CD4-positive, alpha-beta memory T cell (primary cell): ENCODE measurements at regions not wholly inside any gene's neighbourhood (a gene's known extent, or its start where the extent isn't known, plus 50 kb on each side); places are given as distances from the start of the nearest gene placed in this dataset.
A peak's percentile ranks its signal among the peaks of the same experiment; 100 is the strongest.

Experiments
- CTCF ChIA-PET: fragments of 350-600 bp; sonication (Branson Sonifier 250); formaldehyde crosslinking; loops from one replicate; lab custom pipeline; 2021; ENCODE audit warnings: inconsistent platforms; ENCODE audit not compliant: partially characterized antibody; lab: Charles Lee
- POLR2A ChIA-PET: fragments of 350-600 bp; sonication (Branson Sonifier 250); formaldehyde crosslinking; loops from one replicate; lab custom pipeline; 2021; ENCODE audit not compliant: partially characterized antibody; lab: Charles Lee
- DNase-seq, 5 donors: peaks; one replicate each; pipeline versions ENCODE4 v3.0.0 to v3.0.0-alpha.2; 2020 to 2022; ENCODE audit warnings: mixed read lengths in 1 of 5
- H3K27ac ChIP-seq: one replicate; pipeline ENCODE4 v1.7.0; 2013; ENCODE audit warnings: low read depth, low read length
- H3K27me3 ChIP-seq: 2 replicates; pipeline ENCODE4 v1.7.0; 2013; ENCODE audit warnings: mild to moderate bottlenecking, low read length, moderate library complexity; ENCODE audit not compliant: insufficient read depth
- H3K36me3 ChIP-seq: 2 replicates; pipeline ENCODE4 v1.7.0; 2013; ENCODE audit warnings: mild to moderate bottlenecking, low read length, moderate library complexity; ENCODE audit not compliant: insufficient read depth
- H3K4me1 ChIP-seq: 2 replicates; pipeline ENCODE4 v1.7.0; 2013; ENCODE audit warnings: mild to moderate bottlenecking, low read length, moderate library complexity; ENCODE audit not compliant: insufficient read depth
- H3K4me3 ChIP-seq, 2 donors: one replicate each; pipeline ENCODE4 v1.7.0; 2013; ENCODE audit warnings: low read length in 2 of 2, mild to moderate bottlenecking in 1 of 2
- H3K9me3 ChIP-seq, 2 donors: one replicate each; pipeline ENCODE4 v1.7.0; 2013; ENCODE audit warnings: low read length in 2 of 2, control low read depth in 1 of 2; ENCODE audit not compliant: control insufficient read depth in 1 of 2
- H3K27ac Mint-ChIP-seq, 7 donors: one replicate each; pipeline ENCODE4 v1.8.0; 2020 to 2021; ENCODE audit warnings: mixed read lengths in 7 of 7, mild to moderate bottlenecking in 6 of 7, inconsistent platforms in 3 of 7, moderate library complexity in 3 of 7
- H3K27me3 Mint-ChIP-seq, 2 donors: one replicate each; pipeline ENCODE4 v1.8.0; 2020 to 2021; ENCODE audit warnings: mixed read lengths in 2 of 2
- H3K36me3 Mint-ChIP-seq, 2 donors: one replicate each; pipeline ENCODE4 v1.8.0; 2020 to 2021; ENCODE audit warnings: mixed read lengths in 2 of 2, inconsistent platforms in 1 of 2, mild to moderate bottlenecking in 1 of 2
- H3K4me1 Mint-ChIP-seq, 4 donors: one replicate each; pipeline ENCODE4 v1.8.0; 2020 to 2021; ENCODE audit warnings: mixed read lengths in 4 of 4, mild to moderate bottlenecking in 1 of 4
- H3K4me3 Mint-ChIP-seq, 8 donors: one replicate each; pipeline ENCODE4 v1.8.0; 2020 to 2021; ENCODE audit warnings: mixed read lengths in 8 of 8, mild to moderate bottlenecking in 7 of 8, moderate library complexity in 6 of 8, inconsistent platforms in 3 of 8
- H3K9me3 Mint-ChIP-seq, 8 donors: one replicate each; pipeline ENCODE4 v1.8.0; 2020 to 2021; ENCODE audit warnings: mixed read lengths in 8 of 8, mild to moderate bottlenecking in 5 of 8, inconsistent platforms in 3 of 8, moderate library complexity in 1 of 8
- intact Hi-C: fragments of 100-400 bp; cut with micrococcal nuclease; formaldehyde crosslinking; loops from one replicate; pipeline ENCODE4 v1.15.1; 2023

GRCh38 chr10:45553613-45554012 lies 119.0 kb downstream of the ZFAND4 start:
- peaks cover 17% of the 10 kb centered on the region for H3K4me1 ChIP-seq
- peaks cover 21 to 44% (median 33%) of the 10 kb centered on the region in 4 donors for H3K4me1 Mint-ChIP-seq
- peaks cover 20 to 29% of the 10 kb centered on the region in 2 donors for H3K36me3 Mint-ChIP-seq
- intact Hi-C loops, result no loop called here
- H3K9me3 Mint-ChIP-seq, result no peaks in the 10 kb centered on the region
- DNase-seq, result no peak
- no peak overlapping the region for H3K27ac ChIP-seq
- H3K9me3 ChIP-seq, result no peaks in the 10 kb centered on the region
- H3K27ac Mint-ChIP-seq, result no peak overlapping the region
- H3K4me3 Mint-ChIP-seq, result no peak overlapping the region
- no peaks in the 10 kb centered on the region for H3K27me3 ChIP-seq
- no peak overlapping the region for H3K4me3 ChIP-seq
- CTCF ChIA-PET, result no interaction called here
- H3K36me3 ChIP-seq, result no peaks in the 10 kb centered on the region
- H3K27me3 Mint-ChIP-seq, result no peaks in the 10 kb centered on the region
- POLR2A ChIA-PET, result no interaction called here

DNA sequence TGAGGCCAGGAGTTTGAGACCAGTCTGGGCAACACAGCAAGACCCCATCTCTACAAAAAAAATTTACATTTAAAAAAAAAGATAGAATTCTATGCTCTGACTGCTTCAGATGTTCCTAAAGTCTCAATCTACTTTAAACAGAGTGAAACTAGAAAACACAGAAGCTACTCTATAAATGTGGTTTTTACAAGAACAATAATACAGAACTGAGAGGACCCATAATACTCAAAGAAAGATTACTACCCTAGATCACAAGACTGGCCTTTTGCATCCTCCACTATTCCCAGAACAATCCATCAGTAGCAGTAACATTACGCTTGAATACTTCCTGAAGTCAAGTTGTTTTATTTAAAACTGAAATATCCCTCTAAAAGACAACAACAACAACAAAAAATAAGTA lies 119.4 kb downstream of the ZFAND4 start:
- intact Hi-C loops, result no loop called here
- DNase-seq, result no peak
- Histone ChIP-seq H3K27me3 (no peaks in the 10 kb centered on the region), H3K4me3 (no peak overlapping the region), H3K27ac (no peak overlapping the region), H3K4me1 (peaks cover 12% of the 10 kb centered on the region), H3K9me3 (no peaks in the 10 kb centered on the region), H3K36me3 (no peaks in the 10 kb centered on the region)
- Mint-ChIP-seq H3K36me3 (peaks cover 23 to 32% of the 10 kb centered on the region in 2 donors), H3K9me3 (no peaks in the 10 kb centered on the region), H3K4me3 (no peak overlapping the region), H3K27ac (no peak overlapping the region), H3K4me1 (peaks cover 19 to 43% (median 29%) of the 10 kb centered on the region in 4 donors), H3K27me3 (no peaks in the 10 kb centered on the region)
- POLR2A ChIA-PET, result no interaction called here
- CTCF ChIA-PET, result no interaction called here

DNA sequence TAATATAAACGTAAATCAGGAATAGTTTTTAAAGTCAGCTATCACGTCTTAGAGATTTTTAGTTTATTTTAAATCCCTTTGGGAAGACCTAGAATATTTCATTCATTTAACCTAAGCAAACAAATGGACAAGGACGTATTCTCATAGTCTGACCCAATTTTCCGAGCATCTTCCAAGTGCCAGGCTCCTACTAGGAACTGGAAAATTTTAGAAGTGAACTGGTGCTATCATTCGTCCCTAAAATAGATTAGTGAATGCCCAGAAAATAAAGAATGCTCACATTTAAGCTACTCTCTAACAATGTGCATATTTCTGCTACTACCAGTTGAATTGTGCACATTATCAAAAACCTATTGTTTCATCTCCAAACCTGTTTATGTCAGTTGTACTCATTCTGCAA lies 120.1 kb downstream of the ZFAND4 start:
- Mint-ChIP-seq H3K27me3 (no peaks in the 10 kb centered on the region), H3K36me3 (peaks cover 27 to 37% of the 10 kb centered on the region in 2 donors), H3K4me3 (no peak overlapping the region), H3K4me1 (peaks cover 17 to 38% (median 25%) of the 10 kb centered on the region in 4 donors), H3K9me3 (no peaks in the 10 kb centered on the region), H3K27ac (no peak overlapping the region)
- intact Hi-C loops, result no loop called here
- DNase-seq, result no peak
- H3K27ac ChIP-seq, result no peak overlapping the region
- H3K4me3 ChIP-seq, result no peak overlapping the region
- H3K4me1 ChIP-seq, result peaks cover 5% of the 10 kb centered on the region
- ChIA-PET CTCF (no interaction called here), POLR2A (no interaction called here)
- H3K36me3 ChIP-seq, result no peaks in the 10 kb centered on the region
- H3K27me3 ChIP-seq, result no peaks in the 10 kb centered on the region
- H3K9me3 ChIP-seq, result no peaks in the 10 kb centered on the region

DNA sequence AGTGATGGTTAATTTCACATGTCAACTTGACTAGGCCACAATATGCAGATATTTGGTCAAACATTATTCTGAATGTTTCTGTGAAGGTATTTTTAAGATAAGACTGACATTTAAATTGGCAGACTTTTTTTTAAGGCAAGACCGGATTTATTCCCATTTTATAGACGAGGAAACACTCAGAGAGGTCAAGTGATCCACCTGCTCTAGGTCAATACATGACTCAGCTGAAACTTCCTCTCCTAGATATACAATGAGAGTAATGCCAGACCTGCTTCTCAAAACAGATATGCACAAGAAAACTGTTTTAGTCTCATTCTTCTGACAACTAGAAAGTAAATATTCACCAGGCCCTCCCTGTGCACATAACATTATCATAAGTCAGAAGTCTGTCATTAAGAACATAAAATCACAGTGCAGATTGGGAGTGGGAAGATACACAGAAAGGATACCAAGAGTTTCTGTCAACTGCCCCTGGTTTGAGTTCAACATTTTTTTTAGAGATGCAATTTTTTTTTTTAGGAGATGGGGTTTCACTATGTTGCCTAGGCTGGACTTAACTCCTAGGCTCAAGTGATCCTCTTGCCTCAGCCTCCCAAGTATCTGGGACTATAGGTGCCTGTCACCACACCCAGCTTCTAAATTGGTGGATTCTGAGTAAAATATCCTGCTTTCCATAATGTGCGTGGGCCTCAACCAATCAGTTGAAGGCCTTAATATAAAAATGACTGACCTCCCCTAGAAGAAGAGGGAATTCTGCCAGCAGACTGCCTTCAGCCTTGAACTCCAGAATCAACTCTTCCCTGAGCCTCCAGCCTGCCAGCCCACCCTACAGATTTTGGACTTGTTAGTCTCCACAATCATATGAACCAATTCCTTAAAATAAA lies 121.4 kb downstream of the ZFAND4 start:
- H3K4me3 Mint-ChIP-seq, result no peak overlapping the region
- no peaks in the 10 kb centered on the region for H3K36me3 ChIP-seq
- peak overlapping the region in 3 of 7 donors; percentile 29 to 58 (median 43) for H3K27ac Mint-ChIP-seq
- H3K9me3 ChIP-seq, result no peaks in the 10 kb centered on the region
- H3K4me1 ChIP-seq, result no peaks in the 10 kb centered on the region
- H3K27me3 Mint-ChIP-seq, result no peaks in the 10 kb centered on the region
- ChIA-PET POLR2A (no interaction called here), CTCF (no interaction called here)
- no peak for DNase-seq
- peaks cover 27 to 38% of the 10 kb centered on the region in 2 donors for H3K36me3 Mint-ChIP-seq
- intact Hi-C loops, result no loop called here
- H3K27ac ChIP-seq, result no peak overlapping the region
- H3K9me3 Mint-ChIP-seq, result no peaks in the 10 kb centered on the region
- H3K4me3 ChIP-seq, result no peak overlapping the region
- H3K4me1 Mint-ChIP-seq, result peaks cover 12 to 28% (median 17%) of the 10 kb centered on the region in 4 donors
- no peaks in the 10 kb centered on the region for H3K27me3 ChIP-seq

DNA sequence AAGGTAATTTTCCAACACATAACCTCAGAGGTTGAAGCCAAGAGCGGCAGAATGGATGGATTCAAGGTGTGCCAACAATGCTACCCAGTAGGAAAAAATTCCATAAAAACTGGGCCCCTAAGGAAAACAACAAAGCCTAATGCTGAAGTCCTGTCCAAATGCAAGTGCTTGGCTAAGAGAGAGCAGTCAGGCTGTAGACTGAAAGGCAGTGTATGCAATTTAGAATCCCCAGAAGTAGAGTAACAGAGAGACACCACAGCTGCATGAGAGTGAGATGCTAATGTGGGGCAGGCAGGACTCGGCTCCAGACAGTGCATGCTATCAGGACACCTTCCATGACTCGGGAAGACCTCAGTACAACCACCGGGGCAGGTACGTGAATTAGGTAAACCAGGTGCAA lies 124.5 kb downstream of the ZFAND4 start:
- Histone ChIP-seq H3K27me3 (no peaks in the 10 kb centered on the region), H3K27ac (no peak overlapping the region), H3K36me3 (no peaks in the 10 kb centered on the region), H3K4me1 (no peaks in the 10 kb centered on the region), H3K9me3 (no peaks in the 10 kb centered on the region), H3K4me3 (no peak overlapping the region)
- Mint-ChIP-seq H3K36me3 (peaks cover 29 to 43% of the 10 kb centered on the region in 2 donors), H3K4me1 (peaks cover 9 to 25% (median 11%) of the 10 kb centered on the region in 4 donors), H3K9me3 (no peaks in the 10 kb centered on the region), H3K27ac (peak overlapping the region in 1 of 7 donors; percentile 13), H3K27me3 (no peaks in the 10 kb centered on the region), H3K4me3 (no peak overlapping the region)
- POLR2A ChIA-PET, result no interaction called here
- CTCF ChIA-PET, result no interaction called here
- no peak for DNase-seq
- intact Hi-C loops, result no loop called here

- H3K36me3 Mint-ChIP-seq, result peaks cover 33 to 43% of the 10 kb centered on the region in 2 donors
- Histone ChIP-seq H3K36me3 (no peaks in the 10 kb centered on the region), H3K9me3 (no peaks in the 10 kb centered on the region), H3K4me3 (no peak overlapping the region), H3K4me1 (no peaks in the 10 kb centered on the region), H3K27me3 (no peaks in the 10 kb centered on the region), H3K27ac (no peak overlapping the region)
- no peak for DNase-seq
- H3K4me1 Mint-ChIP-seq, result peaks cover 9 to 25% (median 14%) of the 10 kb centered on the region in 4 donors
- ChIA-PET CTCF (no interaction called here), POLR2A (no interaction called here)
- intact Hi-C loops, result no loop called here
- no peaks in the 10 kb centered on the region for H3K27me3 Mint-ChIP-seq
- no peak overlapping the region for H3K4me3 Mint-ChIP-seq
- H3K27ac Mint-ChIP-seq, result no peak overlapping the region
- no peaks in the 10 kb centered on the region for H3K9me3 Mint-ChIP-seq
Observed at GRCh38 chr10:45547207-45547606, 125.4 kb downstream of the ZFAND4 start.

GRCh38 chr10:45545150-45545549 lies 127.4 kb downstream of the ZFAND4 start:
- H3K36me3 ChIP-seq, result no peaks in the 10 kb centered on the region
- no peaks in the 10 kb centered on the region for H3K27me3 Mint-ChIP-seq
- intact Hi-C loops, result no loop called here
- H3K4me1 Mint-ChIP-seq, result peaks cover under 1 to 16% (median 12%) of the 10 kb centered on the region in 4 donors
- DNase-seq, result no peak
- ChIA-PET CTCF (no interaction called here), POLR2A (no interaction called here)
- no peaks in the 10 kb centered on the region for H3K4me1 ChIP-seq
- H3K36me3 Mint-ChIP-seq, result peaks cover 31 to 33% of the 10 kb centered on the region in 2 donors
- H3K9me3 ChIP-seq, result no peaks in the 10 kb centered on the region
- no peak overlapping the region for H3K27ac Mint-ChIP-seq
- no peak overlapping the region for H3K27ac ChIP-seq
- no peak overlapping the region for H3K4me3 ChIP-seq
- H3K4me3 Mint-ChIP-seq, result no peak overlapping the region
- H3K9me3 Mint-ChIP-seq, result peaks cover 0 to 1% (median 0%) of the 10 kb centered on the region in 8 donors
- no peaks in the 10 kb centered on the region for H3K27me3 ChIP-seq
